GM12878 (cell line): ENCODE measurements at regions not wholly inside any gene's neighbourhood (a gene's known extent, or its start where the extent isn't known, plus 50 kb on each side); places are given as distances from the start of the nearest gene placed in this dataset.

Experiments
- ATAC-seq: fragments of 200-7000 bp; cut with Tn5 transposase; 3 replicates; pipeline ENCODE4 v1.9.1; 2020; ENCODE audit warnings: mild to moderate bottlenecking, moderate library complexity
- BruUV-seq: library from RNA; stranded (reverse); fragments of 400-500 nt; replicated peaks from 2 replicates; lab custom pipeline; 2021; lab: Mats Ljungman, UMichigan
- CTCF ChIA-PET: fragments of 300-600 bp; sonication (Branson Sonifier 250); formaldehyde crosslinking; extraction: SDS; loops from one replicate; lab custom pipeline; 2021; ENCODE audit warnings: inconsistent platforms; lab: Yijun Ruan, JAX
- POLR2A ChIA-PET: fragments of 350-600 bp; formaldehyde crosslinking; extraction: SDS; loops from one replicate; lab custom pipeline; 2021; ENCODE audit warnings: inconsistent platforms; lab: Charles Lee
- RAD21 ChIA-PET: fragments of 300-600 bp; sonication (Branson Sonifier 250); formaldehyde crosslinking; loops from one replicate; lab custom pipeline; 2023; ENCODE audit warnings: antibody characterized with exemption; ENCODE audit not compliant: unreplicated experiment; lab: Charles Lee
- SMC1A ChIA-PET: fragments of 300-600 bp; sonication (Branson Sonifier 250); formaldehyde crosslinking; loops from one replicate; lab custom pipeline; 2023; ENCODE audit not compliant: unreplicated experiment, uncharacterized antibody; lab: Charles Lee
- DNase-seq: peaks from one replicate; pipeline ENCODE4 v3.0.0-alpha.2; 2011; ENCODE audit warnings: low read depth, low spot score
- FAIRE-seq: peaks from 3 replicates; lab custom pipeline; 2011; peaks lifted over from hg19 to GRCh38; lab: Jason Lieb, UNC
- H2AFZ ChIP-seq: 2 replicates; pipeline ENCODE4 v1.6.0; 2011; ENCODE audit warnings: low read depth, low read length, control low read depth; ENCODE audit not compliant: control insufficient read depth
- H3K27ac ChIP-seq: 2 replicates; pipeline ENCODE4 v1.5.1; 2011; ENCODE audit warnings: control low read depth; ENCODE audit not compliant: control insufficient read depth, insufficient read depth
- H3K27me3 ChIP-seq, 2 experiments: replicated peaks in 1 of 2; 2 replicates each; pipeline versions ENCODE4 v1.6.0 to v1.6.1; 2011; ENCODE audit warnings: low read length in 1 of 2; ENCODE audit not compliant: control insufficient read depth in 2 of 2, insufficient read depth in 2 of 2
- H3K36me3 ChIP-seq, 2 experiments: 2 replicates each; pipeline ENCODE4 v1.5.1; 2011; ENCODE audit warnings: low read length in 1 of 2; ENCODE audit not compliant: control insufficient read depth in 2 of 2, insufficient read depth in 2 of 2
- H3K4me1 ChIP-seq: 2 replicates; pipeline ENCODE4 v1.6.1; 2011; ENCODE audit warnings: mild to moderate bottlenecking, low read length, moderate library complexity, mixed read lengths; ENCODE audit not compliant: control insufficient read depth, insufficient read depth
- H3K4me2 ChIP-seq: 2 replicates; pipeline ENCODE4 v1.6.0; 2011; ENCODE audit warnings: control low read depth; ENCODE audit not compliant: control insufficient read depth, insufficient read depth
- H3K4me3 ChIP-seq: fragments of 200-600 bp; sonication (generic); 2 replicates; pipeline ENCODE4 v1.5.1; 2016
- H3K79me2 ChIP-seq: 2 replicates; pipeline ENCODE4 v1.6.0; 2011; ENCODE audit warnings: low read length; ENCODE audit not compliant: control insufficient read depth, insufficient read depth
- H3K9ac ChIP-seq: 2 replicates; pipeline ENCODE4 v1.8.0; 2011; ENCODE audit warnings: low read length, control low read depth, mixed read lengths; ENCODE audit not compliant: control insufficient read depth, insufficient read depth
- H3K9me3 ChIP-seq: replicated peaks from 3 replicates; pipeline ENCODE4 v1.5.1; 2011; ENCODE audit warnings: mild to moderate bottlenecking, low read length; ENCODE audit not compliant: control insufficient read depth, insufficient read depth
- H4K20me1 ChIP-seq: 2 replicates; pipeline ENCODE4 v1.6.0; 2011; ENCODE audit not compliant: control insufficient read depth, insufficient read depth
- CEBPB ChIP-seq, 2 experiments: fragments of 150-350 bp in 1 of 2; IDR thresholded peaks; 2 replicates each; pipeline ENCODE4 v1.6.1; 2012 to 2014; ENCODE audit warnings: low read depth in 2 of 2, low read length in 2 of 2, borderline replicate concordance in 1 of 2, inconsistent platforms in 1 of 2
- FOXM1 ChIP-seq: IDR thresholded peaks from 2 replicates; pipeline ENCODE4 v1.6.1; 2012; ENCODE audit warnings: low read depth, mild to moderate bottlenecking, inconsistent platforms, low read length, moderate library complexity
- GATAD2B ChIP-seq: fragments of 450-650 bp; conservative IDR thresholded peaks from 2 replicates; pipeline ENCODE4 v1.6.1; 2017; ENCODE audit warnings: low read depth, mild to moderate bottlenecking, moderate library complexity
- NR2C2 ChIP-seq: IDR thresholded peaks from 2 replicates; pipeline ENCODE4 v1.6.1; 2011; ENCODE audit warnings: borderline replicate concordance, low read depth; ENCODE audit not compliant: control insufficient read depth, insufficient read length
- RAD51 ChIP-seq: fragments of 450-650 bp; IDR thresholded peaks from 2 replicates; pipeline ENCODE4 v1.6.1; 2016; ENCODE audit warnings: moderate library complexity, mild to moderate bottlenecking, inconsistent platforms
- SIX5 ChIP-seq: IDR thresholded peaks from 2 replicates; pipeline ENCODE4 v1.6.1; 2011; ENCODE audit warnings: mild to moderate bottlenecking, low read depth, low read length, moderate library complexity; ENCODE audit not compliant: severe bottlenecking
- YY1 ChIP-seq: IDR thresholded peaks from 2 replicates; pipeline ENCODE4 v1.6.1; 2011; ENCODE audit warnings: low read depth, mild to moderate bottlenecking, low read length
- WGBS: methylation state at CpG from one replicate; pipeline ENCODE4 v1.1.6; 2016; ENCODE audit warnings: low lambda C conversion rate; ENCODE audit not compliant: insufficient replicate concordance, insufficient coverage; ENCODE audit errors: missing lambda C conversion rate; 5-methylcytosine and 5-hydroxymethylcytosine counted together
- in situ Hi-C: fragments of 300-500 bp; cut with MboI; formaldehyde crosslinking; loops from 9 replicates; pipeline ENCODE4 v1.14.3; 2018; ENCODE audit warnings: mixed read lengths
- intact Hi-C: fragments of 100-400 bp; cut with micrococcal nuclease; formaldehyde crosslinking; loops from one replicate; pipeline ENCODE4 v1.14.2; 2022; ENCODE audit not compliant: unreplicated experiment
- TF ChIP-seq, protein P1 (sequence below): fragments of 450-650 bp; IDR thresholded peaks from 2 replicates; pipeline ENCODE4 v1.6.1; 2017; ENCODE audit warnings: mild to moderate bottlenecking, low read depth, inconsistent platforms; ENCODE audit not compliant: poor library complexity, severe bottlenecking

GRCh38 chr17:79528592-79529125, 82.2 kb downstream of the RBFOX3 start:
- intact Hi-C loops, result no loop called here
- Histone ChIP-seq H3K27me3 (peaks cover 5 to 7% of the 10 kb centered on the region in 2 experiments; a peak in 3 of 4 replicates), H3K79me2 (no peaks in the 10 kb centered on the region), H3K9me3 (no peaks in the 10 kb centered on the region), H3K27ac (no peak overlapping the region), H3K4me2 (no peak overlapping the region), H2AFZ (no peak overlapping the region), H3K4me1 (no peaks in the 10 kb centered on the region), H4K20me1 (no peaks in the 10 kb centered on the region), H3K36me3 (no peaks in the 10 kb centered on the region), H3K4me3 (no peak overlapping the region), H3K9ac (no peak overlapping the region)
- WGBS, result 40% methylated on average over 11 of the region's 11 CpGs
- SMC1A ChIA-PET, result no interaction called here
- CTCF ChIA-PET, result no interaction called here
- no TSS peak for BruUV-seq
- RAD21 ChIA-PET, result no interaction called here
- FAIRE-seq (no peak), DNase-seq (no peak), ATAC-seq (no peak)
- TF ChIP-seq, protein P1, sequence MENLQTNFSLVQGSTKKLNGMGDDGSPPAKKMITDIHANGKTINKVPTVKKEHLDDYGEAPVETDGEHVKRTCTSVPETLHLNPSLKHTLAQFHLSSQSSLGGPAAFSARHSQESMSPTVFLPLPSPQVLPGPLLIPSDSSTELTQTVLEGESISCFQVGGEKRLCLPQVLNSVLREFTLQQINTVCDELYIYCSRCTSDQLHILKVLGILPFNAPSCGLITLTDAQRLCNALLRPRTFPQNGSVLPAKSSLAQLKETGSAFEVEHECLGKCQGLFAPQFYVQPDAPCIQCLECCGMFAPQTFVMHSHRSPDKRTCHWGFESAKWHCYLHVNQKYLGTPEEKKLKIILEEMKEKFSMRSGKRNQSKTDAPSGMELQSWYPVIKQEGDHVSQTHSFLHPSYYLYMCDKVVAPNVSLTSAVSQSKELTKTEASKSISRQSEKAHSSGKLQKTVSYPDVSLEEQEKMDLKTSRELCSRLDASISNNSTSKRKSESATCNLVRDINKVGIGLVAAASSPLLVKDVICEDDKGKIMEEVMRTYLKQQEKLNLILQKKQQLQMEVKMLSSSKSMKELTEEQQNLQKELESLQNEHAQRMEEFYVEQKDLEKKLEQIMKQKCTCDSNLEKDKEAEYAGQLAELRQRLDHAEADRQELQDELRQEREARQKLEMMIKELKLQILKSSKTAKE, result no peak
- TF ChIP-seq YY1, result no peak
- POLR2A ChIA-PET, result no interaction called here
- in situ Hi-C loops, result no loop called here

DNA sequence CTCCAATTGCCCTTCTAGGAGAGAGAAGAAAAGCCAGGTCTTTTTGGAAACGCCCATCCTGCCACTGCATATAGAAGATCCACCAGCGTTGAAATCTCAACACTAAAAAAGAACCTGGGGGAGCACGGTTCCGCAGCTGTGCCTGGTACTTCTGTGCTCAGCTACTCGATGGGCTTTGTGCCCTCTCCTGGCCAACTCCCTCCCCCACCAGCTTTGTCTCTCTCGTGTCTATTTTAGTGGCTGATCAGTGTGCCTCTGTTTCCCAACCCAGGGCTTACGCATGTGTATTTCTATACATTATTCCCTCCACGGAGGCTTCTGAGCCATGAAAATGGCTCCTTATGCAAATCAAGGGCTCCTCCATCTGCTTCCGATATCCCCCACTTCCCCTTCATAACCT, 83.5 kb downstream of the RBFOX3 start:
- Histone ChIP-seq H3K9me3 (no peaks in the 10 kb centered on the region), H3K27me3 (peaks cover 5 to 7% of the 10 kb centered on the region in 2 experiments; a peak in 2 of 4 replicates), H3K4me3 (no peak overlapping the region), H3K4me2 (no peak overlapping the region), H3K36me3 (no peaks in the 10 kb centered on the region), H3K9ac (no peak overlapping the region), H2AFZ (no peak overlapping the region), H3K4me1 (no peaks in the 10 kb centered on the region), H3K27ac (no peak overlapping the region), H3K79me2 (no peaks in the 10 kb centered on the region), H4K20me1 (no peaks in the 10 kb centered on the region)
- no peak for FAIRE-seq
- CTCF ChIA-PET, result interaction anchor here (0.6 kb wide), 1 partner anchor 14 kb away, joined by 4 read pairs; no protein-coding TSS in a partner anchor
- 18% methylated on average over 9 of the region's 9 CpGs for WGBS
- intact Hi-C loops, result no loop called here
- in situ Hi-C loops, result no loop called here
- RAD21 ChIA-PET, result interaction anchor here (0.6 kb wide), 1 partner anchor 40 kb away, joined by 3 read pairs; no protein-coding TSS in a partner anchor
- BruUV-seq, result no TSS peak
- no peak for DNase-seq
- POLR2A ChIA-PET, result no interaction called here
- TF ChIP-seq RAD51 (no peak), CEBPB (IDR thresholded peaks at IDR 0.05; ENCODE audit: borderline replicate concordance in 1 of 2, low read depth in 2 of 2, low read length in 2 of 2) (no peak), NR2C2 (no peak), GATAD2B (no peak), SIX5 (no peak), FOXM1 (no peak)
- no peak for ATAC-seq
- SMC1A ChIA-PET, result no interaction called here
